ENCODE measurements at regions not wholly inside any gene's neighbourhood (a gene's known extent, or its start where the extent isn't known, plus 50 kb on each side); places are given as distances from the start of the nearest gene placed in this dataset.
"Not testable (repeated sequence)": the region's sequence is repeated elsewhere in the genome, so short reads cannot be mapped to it uniquely, and the experiment has no call there.

DNA sequence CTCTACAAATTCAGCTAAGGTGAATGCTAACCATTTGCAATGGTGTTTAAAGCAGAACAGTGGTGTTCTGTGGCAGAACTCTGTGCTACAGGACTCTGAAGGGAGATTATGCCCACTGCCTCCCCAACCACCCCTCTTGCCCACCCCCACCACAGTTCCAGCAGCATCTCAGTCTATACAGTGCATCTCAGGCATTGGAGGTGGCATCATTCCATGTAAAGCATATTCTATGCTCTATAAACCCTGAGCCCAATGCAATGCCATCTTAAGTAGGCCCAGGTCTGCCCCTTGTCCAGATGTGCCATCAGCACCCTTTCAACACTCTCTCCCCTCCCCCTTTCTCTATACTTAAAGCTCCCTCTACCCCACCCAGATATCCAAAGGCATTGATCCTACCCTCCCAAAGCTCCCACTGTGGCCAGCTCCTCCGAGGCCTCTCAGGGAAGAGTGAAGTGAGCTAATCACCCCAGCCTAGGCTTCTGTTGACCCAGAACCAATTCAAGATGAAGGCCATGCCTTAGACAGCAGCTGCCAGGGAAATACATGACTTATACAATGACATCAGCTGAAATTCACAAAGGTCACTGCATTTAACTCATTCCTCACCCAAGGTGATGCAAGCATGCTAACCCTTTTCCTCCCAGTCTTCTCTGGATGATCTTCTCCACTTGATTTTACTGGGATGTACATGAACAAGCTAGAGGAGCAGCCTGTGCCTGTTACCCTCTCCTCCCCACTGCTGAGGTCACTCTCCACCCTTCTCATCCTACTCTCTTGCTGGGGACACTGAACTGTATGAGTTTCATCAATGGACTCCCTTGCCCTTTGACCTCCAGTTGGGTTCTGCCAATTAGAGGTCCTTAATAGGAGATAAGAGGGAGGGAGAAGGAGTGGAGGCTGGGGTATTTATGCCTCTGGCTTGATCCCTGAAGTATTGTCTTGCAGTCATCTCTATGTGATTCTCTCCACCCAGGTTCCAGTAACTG lies 353.9 kb downstream of the GOLGA6L6 start:
- DNase-seq (ENCODE audit: low spot score) = not testable (repeated sequence)

DNA sequence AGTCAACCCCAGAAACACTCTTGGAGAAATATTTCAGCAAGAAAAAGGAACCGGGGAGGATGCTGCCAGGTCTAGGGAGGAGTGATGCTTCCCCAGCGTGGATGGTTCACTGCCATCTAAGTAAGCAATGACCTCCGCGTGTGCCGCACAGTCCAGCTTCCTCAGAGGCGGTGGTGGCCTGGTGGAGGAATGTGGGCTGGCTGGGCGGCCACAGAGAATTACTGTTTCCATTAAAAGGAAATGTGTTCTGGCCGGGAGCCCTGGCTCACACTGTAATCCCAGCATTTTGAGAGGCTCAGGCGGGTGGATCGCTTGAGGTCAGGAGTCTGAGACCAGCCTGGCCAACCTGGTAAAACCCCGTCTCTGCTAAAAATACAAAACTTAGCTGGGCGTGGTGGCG lies 356.7 kb downstream of the GOLGA6L6 start:
- DNase-seq (ENCODE audit: low spot score) = not testable (repeated sequence)

DNA sequence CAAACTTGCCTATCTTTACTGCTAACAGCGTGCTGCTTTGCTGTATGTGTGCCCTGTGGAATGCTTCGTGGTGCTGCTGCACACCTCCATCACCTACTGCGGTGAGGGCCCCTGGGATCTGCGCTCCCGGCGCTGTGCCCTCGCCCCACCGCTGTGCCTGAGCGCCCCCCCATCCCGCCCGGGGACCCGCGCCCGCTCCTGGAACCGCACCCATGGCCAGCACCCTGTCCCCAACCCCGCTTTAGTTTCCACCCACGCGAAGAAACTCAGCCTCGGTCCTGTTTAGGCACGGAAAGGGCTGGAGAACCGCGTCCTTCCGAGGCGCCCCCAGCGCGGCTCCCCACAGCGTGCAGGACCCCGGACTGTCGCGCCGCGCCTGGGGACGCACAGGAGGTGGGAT lies 373.4 kb downstream of the GOLGA6L6 start:
- DNase-seq (ENCODE audit: low spot score) = not testable (repeated sequence)

GRCh38 chr15:20153528-20153927 lies 388.1 kb downstream of the GOLGA6L6 start:
- DNase-seq (ENCODE audit: low spot score) = not testable (repeated sequence)

DNA sequence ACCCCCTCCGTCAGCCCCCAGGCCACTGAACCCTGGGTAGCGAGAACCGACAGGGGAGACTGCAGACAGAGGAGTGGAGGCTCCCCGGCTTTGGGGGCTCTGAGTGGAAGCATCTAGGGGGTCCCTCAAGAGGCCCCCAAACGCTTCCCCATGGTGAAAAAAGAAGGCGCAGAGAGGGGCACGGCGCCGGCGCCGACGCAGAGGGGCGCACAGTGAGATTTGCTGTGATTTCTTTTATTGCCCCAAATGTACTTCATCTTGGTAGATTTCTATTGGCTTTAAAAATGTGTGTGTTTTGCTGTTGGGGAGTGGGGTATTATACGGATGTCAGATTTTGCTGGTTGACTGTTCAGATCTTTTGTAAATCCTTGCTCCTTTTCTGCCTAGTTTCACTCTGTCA lies 392.9 kb downstream of the GOLGA6L6 start:
- DNase-seq (ENCODE audit: low spot score) = not testable (repeated sequence)

- not testable (repeated sequence) for DNase-seq (ENCODE audit: low spot score)
Observed at GRCh38 chr15:20148008-20148407, 393.6 kb downstream of the GOLGA6L6 start.

DNA sequence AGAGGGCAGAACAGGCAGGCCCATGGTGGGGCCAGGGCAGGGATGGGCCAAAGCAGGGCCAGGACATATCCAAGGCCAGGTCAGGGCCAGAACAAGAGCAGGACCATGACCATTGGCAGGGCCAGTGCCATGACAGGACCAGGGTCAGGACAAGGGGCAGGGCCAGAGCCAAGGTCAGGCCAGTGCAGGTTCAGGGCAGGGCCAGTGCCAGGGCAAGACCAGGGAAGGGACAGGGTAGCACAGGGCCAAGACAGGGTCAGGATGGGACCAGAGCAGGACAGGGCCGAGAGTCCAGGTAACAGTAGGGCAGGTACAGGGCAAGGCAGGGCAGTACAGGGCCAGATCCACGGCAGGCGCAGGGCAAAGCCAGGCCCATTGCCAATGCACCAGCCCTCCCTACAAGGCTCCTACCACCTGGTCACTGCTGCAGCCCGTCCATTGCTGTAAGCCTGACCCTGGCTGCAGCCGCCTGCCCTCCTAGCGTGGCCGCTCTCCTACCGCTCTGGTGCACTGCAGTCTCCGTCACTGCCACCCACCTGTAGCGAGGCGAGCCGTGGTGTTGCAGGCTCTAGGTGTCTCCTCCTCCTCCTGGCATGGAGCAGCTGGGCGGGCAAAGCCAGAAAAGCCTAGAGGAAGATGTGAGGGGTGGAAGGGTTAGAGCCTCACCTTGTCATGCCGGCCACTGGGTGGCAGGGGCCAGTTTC lies 397.1 kb downstream of the GOLGA6L6 start:
- DNase-seq (ENCODE audit: low spot score) = not testable (repeated sequence)

- DNase-seq (ENCODE audit: low spot score) = not testable (repeated sequence)
Observed at GRCh38 chr15:20142906-20143305, 398.7 kb downstream of the GOLGA6L6 start.

DNA sequence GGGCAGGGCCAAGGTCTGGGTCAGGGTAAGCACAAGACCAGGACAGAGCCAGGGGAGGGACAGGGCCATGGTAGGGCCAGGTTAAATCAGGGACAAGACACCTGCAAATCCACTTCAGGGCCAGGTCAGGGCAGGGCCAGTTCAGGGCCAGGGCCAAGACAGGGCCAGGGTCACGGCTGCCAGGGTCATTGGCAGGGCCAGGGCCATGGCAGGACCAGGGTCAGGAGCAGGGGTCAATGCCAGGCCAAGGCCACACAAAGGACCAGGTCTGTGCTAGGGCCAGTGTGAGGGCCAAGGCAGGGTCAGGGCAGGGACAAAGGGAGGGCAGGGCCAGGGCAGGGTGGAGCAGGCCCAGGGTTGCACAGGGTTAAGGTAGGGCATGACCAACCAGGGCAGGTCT lies 399.2 kb downstream of the GOLGA6L6 start:
- not testable (repeated sequence) for DNase-seq (ENCODE audit: low spot score)

GRCh38 chr15:20124668-20125067 lies 416.9 kb downstream of the GOLGA6L6 start:
- DNase-seq (ENCODE audit: low spot score) = not testable (repeated sequence)

- DNase-seq (ENCODE audit: low spot score) = no peak
Observed at GRCh38 chr15:20106026-20106425, 435.6 kb downstream of the GOLGA6L6 start.

- DNase-seq (ENCODE audit: low spot score) = not testable (repeated sequence)
Observed at GRCh38 chr15:20105011-20105990, 436.3 kb downstream of the GOLGA6L6 start.

- DNase-seq (ENCODE audit: low spot score) = not testable (repeated sequence)
Observed at GRCh38 chr15:20104551-20104950, 437.0 kb downstream of the GOLGA6L6 start.

GRCh38 chr15:20102862-20103261 lies 438.7 kb downstream of the GOLGA6L6 start:
- DNase-seq (ENCODE audit: low spot score) = not testable (repeated sequence)

DNA sequence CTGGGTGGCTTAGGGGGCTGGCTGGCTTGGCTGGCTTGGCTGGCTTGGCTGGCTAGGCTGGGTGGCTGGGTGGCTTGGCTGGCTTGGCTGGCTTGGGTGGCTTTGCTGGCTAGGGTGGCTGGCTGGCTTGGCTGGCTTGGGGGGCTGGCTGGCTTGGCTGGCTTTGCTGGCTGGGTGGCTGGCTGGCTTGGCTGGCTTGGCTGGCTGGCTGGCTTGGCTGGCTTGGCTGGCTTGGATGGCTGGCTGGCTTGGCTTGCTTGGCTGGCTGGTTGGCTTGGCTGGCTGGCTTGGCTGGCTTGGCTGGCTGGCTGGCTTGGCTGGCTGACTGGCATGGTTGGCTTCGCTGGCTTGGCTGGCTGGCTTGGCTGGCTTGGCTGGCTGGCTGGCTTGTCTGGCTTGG lies 439.4 kb downstream of the GOLGA6L6 start:
- not testable (repeated sequence) for DNase-seq (ENCODE audit: low spot score)

DNA sequence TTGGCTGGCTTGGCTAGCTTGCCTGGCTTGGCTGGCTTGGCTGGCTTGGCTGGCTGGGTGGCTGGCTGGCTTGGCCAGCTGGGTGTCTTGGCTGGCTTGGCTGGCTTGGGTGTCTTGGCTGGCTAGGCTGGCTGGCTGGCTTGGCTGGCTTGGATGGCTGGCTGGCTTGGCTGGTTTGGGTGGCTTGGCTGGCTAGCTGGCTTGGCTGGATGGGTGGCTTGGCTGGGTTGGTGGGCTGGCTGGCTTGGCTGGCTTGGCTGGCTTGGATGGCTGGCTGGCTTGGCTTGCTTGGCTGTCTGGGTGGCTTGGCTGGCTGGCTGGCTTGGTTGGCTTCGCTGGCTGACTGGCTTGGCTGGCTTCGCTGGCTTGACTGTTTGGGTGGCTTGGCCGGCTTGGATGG lies 440.3 kb downstream of the GOLGA6L6 start:
- not testable (repeated sequence) for DNase-seq (ENCODE audit: low spot score)

- DNase-seq (ENCODE audit: low spot score) = not testable (repeated sequence)
Observed at GRCh38 chr15:20100604-20101270, 440.9 kb downstream of the GOLGA6L6 start.

DNA sequence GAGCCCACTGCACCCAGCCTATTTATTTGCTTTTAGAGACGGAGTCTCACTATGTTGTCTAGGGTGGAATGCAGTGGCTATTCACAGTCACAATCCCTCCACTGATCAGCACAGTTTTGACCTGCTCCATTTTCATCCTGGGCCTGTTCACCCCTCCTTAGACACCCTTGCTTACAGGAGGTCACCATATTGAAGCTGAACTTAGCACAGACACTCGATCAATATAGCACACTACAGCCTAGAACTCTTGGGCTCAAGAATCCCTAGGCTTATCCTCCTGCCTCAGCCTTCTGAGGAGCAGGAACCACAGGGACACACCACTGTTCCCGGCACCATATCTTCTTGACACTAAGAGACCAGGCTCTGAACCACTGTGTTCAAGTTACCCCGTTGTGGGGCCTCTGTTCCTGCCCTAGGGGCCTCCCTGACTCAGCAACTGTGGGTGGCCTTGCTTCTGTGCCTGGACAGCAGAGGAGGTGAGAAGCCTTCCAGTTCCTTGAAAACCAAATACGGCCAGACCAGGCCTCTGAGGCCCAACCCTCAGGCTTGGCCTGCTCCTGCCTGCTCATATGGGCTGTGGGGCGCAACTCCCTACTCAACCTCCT lies 445.8 kb downstream of the GOLGA6L6 start:
- DNase-seq (ENCODE audit: low spot score) = not testable (repeated sequence)

- DNase-seq (ENCODE audit: low spot score) = not testable (repeated sequence)
Observed at GRCh38 chr15:20089541-20089940, 452.1 kb downstream of the GOLGA6L6 start.

- DNase-seq (ENCODE audit: low spot score) = not testable (repeated sequence)
Observed at GRCh38 chr15:20084026-20084425, 457.6 kb downstream of the GOLGA6L6 start.
